Fibroblast of skin of left quadriceps (primary cell): ENCODE measurements at regions not wholly inside any gene's neighbourhood (a gene's known extent, or its start where the extent isn't known, plus 50 kb on each side); places are given as distances from the start of the nearest gene placed in this dataset.
A peak's percentile ranks its signal among the peaks of the same experiment; 100 is the strongest.

Experiments used
- DNase-seq, 2 experiments: peaks; one replicate each; pipeline ENCODE4 v3.0.0-alpha.2; 2013; ENCODE audit warnings: low read depth in 2 of 2

GRCh38 chr2:120828829-120829632, 93.4 kb downstream of the GLI2 start:
- DNase-seq, result no peak

DNA sequence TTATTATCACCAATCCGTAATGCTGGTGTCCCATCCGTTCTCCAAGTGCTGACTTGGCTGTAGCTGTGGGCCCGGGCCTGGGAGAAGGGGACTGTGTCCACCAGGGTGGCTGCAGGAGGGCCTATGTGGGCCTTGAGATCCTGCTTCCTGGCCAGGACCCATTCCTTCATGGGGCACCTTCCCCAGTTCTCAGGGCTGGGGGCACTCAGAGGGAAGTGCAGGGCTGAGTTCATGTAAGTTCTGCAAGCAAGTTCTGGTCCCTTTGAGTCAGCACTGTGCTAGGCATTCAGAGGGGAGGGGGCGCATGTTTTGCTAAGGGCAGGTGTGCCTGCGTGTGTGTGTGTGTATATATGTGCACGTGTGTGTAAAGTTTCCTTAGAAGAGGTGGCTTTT, 94.0 kb downstream of the GLI2 start:
- DNase-seq, result no peak

DNA sequence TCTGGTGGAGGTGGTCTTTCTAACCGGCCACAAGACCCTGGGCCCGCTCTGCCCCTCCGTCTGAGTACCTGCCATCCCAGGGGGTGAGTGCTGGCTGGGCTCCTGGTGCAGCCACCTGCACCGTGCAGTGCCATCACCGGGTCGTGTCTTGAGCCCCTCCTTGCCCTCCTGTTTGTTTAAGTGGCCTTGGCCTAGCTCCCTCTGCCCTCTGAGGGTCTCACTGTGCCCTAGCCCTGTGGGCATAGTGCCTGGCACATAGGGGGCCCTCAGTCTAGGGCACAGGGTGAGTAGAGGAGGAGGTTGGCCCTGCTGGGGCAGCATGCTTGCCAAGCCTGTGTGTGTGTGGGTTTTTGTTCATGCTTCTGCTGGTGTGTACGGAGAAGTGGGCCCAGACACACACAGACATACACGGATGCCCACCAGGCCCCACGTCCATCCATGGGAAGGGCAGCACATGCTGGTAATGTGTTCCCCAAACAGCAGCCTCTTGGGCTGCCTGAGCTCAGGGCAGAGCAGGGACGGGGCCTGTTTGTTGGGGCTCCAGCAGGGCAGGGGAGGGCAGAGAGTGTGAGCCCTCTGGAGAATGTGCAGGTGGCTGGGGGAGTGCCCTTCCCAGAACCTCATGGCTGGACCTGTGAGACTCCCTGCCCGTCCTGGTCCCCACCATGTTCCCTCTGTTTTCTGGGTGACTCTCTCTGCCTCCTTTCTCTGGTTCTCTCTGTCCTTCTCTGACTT, 94.6 kb downstream of the GLI2 start:
- no peak for DNase-seq

- no peak for DNase-seq
These were observed 95.4 kb downstream of the GLI2 start for GRCh38 chr2:120831086-120831485.

- DNase-seq, result no peak
These were observed 96.2 kb downstream of the GLI2 start for GRCh38 chr2:120831891-120832290.

- no peak for DNase-seq
These were observed 96.8 kb downstream of the GLI2 start for GRCh38 chr2:120832296-120833070.

DNA sequence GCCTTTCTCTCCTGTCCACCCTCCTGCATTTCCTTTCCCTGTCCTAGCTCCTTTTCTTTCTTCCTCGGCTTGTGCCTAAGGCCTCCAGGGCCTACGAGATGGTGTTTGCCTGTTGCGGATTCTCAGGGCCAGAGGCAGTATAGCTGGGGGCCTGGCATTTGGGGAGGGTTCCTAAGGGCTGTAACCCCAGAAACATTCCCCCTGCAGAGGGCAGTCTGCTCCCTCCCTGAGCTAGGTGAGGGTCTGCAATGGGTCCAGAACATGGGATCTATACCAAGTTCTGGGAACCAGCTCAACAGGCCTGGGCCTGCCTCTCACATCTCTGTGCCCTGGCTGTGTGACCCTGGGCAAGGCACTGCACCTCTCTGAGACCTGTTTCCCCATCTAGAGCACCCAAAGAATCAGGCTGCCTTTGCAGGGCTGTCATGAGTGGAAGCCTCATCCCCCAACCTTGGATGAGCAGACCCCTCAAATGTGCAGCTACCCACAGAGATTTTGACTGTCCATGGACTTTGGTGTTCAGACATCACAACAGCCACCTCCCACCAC, 97.5 kb downstream of the GLI2 start:
- no peak for DNase-seq

DNA sequence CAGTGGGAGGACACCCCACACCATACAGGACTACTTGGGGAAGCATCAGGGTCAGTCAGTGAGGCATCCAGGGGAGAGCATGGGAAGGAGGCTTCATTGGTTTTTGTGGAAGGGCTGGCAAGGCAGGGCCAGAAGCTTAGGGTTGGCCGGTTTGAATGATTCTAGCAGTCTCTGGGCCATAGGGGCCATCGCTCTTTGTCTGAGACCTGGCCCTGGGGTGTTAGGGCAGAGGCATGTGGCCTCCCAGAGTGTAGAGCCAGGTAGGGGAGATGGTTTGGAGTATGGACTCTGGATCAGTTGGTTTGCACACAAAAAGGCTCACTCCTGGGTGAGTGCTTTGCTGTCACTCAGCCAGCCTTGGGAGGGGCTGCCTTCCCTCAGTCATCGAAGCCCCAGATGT, 98.5 kb downstream of the GLI2 start:
- no peak for DNase-seq

DNA sequence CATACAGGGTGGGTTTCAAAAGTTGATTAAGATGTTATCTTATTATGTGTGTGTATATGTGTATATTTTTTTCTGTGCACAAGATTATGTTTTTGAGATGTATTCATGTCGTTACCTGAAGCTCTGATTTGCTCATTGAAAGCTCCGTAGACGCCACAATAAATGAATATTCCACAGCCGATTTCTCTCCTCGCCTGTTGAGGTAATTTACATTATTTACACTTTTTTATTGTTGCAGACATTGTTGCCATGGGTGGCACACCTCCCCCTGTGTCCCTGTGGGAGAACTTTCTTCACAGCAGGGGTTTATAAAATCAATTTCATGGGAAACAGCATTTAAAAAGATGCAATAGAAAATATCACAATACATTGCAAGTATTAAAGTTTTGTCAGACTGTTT, 100.6 kb downstream of the GLI2 start:
- no peak for DNase-seq

DNA sequence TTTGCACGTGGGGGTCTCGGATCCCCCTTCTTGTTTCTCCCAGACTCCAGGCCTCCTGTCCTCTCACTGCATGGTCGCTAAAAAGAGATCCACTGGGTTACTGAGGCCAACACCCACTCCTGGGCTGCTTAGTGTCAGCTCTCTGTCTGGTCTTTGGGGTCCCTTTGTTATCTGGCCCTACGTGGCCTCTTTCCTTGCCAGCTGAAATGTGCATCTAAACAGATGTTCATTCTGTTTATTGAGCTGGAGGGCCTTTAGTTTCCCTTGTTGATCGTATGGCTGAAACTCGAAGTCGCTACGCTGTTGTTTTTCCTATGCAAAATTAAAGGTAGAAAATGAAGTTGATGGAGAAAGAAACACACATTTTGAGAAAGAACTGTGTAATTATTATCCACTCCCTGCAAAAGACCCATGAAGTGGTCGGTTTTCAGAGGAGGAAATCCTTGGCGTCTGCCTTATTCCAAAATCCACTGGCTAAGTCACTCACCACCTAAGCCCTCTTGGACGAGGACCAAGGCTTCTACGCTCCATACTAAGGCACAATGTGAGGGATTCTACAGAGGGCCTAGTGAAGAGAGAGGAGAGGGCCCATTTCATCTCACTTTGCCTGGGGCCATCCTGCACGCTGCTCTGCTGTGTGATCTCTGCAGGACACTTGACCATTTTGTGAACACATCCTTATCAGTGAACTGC, 105.3 kb downstream of the GLI2 start:
- DNase-seq, result no peak

DNA sequence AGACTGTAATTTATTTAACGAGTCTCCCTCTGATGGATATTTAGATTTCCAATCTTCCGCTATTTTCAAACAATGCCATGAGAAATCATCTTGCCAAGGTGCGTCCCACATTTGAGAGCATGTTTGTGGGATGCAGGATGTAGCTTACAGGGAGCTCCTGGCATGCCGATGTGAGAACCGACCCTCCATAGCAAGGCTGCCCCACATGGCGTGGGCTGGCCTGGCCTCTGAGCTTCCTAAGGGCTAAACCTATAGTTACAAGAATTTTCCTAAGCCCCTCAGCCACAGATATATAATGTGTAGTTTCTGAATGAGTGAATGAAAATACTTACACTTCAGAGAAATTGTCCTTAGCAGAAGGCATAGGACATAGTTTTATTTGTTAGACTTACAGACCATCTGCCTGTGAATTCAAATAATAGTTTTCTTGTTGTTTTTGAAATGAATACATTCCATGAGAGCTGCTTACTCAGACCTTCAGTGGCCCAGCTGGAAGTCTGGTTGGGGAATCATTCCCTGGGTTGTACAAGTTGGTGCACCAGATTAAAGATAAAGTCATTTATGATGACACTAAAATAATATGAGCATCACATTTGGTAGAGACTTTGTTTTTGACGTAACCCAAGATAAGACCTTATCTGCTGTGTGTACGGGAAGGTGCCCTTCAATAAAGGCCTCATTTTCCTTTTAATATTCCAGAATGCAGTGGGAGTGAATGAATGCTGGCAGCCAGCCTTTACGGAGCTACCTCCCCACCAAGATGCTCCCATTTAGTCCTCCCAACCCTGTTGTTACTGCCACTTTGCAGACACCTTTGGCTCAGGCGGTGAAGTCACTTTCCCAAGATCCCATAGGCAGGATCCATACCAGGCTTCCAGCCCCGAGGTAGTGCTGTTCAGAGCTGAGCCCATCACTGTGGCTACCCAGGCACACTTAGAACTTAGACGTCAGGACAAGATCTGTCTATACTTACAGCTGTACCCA, 107.1 kb downstream of the GLI2 start:
- no peak for DNase-seq

DNA sequence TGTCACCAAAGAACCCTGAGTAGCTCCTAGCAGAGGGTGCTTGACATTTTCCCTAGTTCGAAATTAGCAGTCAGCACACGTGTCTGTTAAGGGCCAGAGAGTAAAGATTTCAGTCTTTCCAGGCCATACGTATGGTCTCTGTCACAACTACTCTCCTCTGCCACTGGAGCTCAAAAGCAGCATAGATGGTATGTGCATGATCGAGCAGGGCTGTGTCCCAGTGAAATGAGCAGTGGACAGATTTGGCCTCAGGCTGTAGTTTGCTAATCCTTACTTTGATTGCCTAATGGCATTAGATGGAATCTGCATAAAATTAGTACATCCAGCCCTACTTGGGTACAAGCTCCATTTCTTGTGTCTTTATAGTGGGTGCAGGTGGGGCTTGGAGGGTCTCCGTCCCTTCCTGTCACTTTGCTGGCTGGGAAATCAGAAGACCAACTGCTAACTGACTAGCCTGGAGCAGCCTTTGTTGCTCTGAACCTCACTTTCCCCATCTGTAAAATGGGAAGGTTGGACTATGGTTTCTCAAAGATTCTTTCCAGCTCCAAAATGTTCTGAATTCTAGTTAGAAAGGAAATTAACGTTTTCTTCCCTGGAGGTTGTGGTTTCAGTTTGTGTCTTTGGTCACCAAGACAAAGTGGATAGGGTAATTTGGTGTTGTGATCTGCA, 108.5 kb downstream of the GLI2 start:
- DNase-seq, result no peak

GRCh38 chr2:120845277-120845676, 109.6 kb downstream of the GLI2 start:
- no peak for DNase-seq

DNA sequence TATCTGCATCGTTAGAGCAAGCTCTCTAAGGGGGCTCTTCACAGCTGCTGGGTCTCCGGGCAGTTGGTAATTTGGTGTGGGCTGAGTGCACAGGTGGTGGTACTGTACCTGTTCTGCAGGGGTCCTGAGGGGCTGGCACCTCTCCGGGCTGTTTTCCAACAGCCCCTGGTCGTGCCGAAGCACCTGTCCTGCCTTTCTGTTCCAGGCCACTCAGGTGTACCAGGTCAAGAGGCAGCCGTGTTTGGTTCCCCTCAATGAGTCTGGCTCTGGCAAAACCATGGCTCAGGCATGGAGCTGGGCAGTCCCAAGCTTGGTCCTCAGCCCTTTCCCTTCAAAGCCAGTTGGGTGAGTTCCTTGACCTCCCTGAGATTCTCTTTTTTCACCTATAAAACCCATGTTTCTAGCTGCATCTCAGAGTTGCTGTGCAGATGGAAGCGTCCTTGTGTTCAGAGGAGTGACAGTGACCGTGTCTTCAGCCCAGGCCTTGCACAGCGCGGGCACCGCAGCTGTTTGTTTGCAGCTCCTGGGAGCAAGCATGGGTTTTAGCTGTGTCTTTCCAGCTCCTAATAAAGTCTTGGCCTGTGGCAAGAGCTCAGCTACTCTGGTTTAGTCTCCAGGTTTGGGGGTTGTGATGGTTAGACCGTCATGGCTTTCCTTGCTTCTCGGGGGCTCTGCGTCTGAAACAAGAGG, 110.9 kb downstream of the GLI2 start:
- no peak for DNase-seq

GRCh38 chr2:120847700-120848321, 112.1 kb downstream of the GLI2 start:
- peak; percentile 64 to 70 for DNase-seq

- no peak for DNase-seq
These were observed 113.6 kb downstream of the GLI2 start for GRCh38 chr2:120849278-120849677.

DNA sequence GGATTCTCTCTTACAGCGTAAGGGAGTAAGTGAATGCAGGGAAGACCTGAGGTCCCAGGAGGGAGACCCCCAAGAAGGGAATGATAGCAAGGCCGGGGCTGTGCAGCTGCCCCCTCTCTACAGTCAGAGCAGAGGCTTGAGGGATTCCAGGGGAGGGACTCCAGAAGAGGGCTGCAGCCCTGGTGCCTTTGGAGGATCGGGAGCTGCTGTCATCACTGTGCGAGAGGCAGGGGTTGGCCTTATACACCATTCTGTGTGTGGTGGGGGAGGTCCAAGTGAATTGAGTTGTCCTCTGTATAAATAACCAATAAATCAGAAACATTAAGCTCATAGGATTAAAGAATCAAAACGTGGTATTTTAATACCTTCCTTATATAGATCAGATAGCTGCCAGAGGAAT, 114.9 kb downstream of the GLI2 start:
- no peak for DNase-seq

GRCh38 chr2:120851116-120851773, 115.6 kb downstream of the GLI2 start:
- DNase-seq, result no peak
